Mucosa of gallbladder (tissue), 1 donor: ENCODE measurements at regions not wholly inside any gene's neighbourhood (a gene's known extent, or its start where the extent isn't known, plus 50 kb on each side); places are given as distances from the start of the nearest gene placed in this dataset.
A peak's percentile ranks its signal among the peaks of the same experiment; 100 is the strongest.

Experiments used
- DNase-seq: peaks from one replicate; pipeline ENCODE4 v3.0.0-alpha.2; 2020; ENCODE audit warnings: low spot score
- donor health status: DM: no; HTN: no; CAD: no.

DNA sequence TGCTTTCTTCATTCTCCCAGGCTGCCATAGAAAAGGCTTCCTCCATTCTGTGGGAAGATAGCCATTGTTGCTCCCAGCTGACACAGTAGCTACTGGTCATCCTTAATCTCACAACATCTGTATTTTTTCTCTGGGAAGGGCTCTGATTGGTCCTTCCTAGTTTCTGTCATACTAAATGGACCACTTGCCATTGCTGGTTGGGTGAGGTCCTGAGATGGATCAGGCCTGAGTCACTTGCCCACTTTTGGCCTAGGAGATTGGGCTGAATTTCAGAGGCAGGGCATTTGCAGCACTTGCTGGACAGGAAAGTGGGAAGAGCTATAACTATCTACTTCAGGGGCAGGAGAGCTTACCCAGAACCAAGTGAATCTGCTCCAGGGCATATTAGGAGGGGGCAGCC is 106.5 kb upstream of the PROK2 start:
- DNase-seq = no peak

DNA sequence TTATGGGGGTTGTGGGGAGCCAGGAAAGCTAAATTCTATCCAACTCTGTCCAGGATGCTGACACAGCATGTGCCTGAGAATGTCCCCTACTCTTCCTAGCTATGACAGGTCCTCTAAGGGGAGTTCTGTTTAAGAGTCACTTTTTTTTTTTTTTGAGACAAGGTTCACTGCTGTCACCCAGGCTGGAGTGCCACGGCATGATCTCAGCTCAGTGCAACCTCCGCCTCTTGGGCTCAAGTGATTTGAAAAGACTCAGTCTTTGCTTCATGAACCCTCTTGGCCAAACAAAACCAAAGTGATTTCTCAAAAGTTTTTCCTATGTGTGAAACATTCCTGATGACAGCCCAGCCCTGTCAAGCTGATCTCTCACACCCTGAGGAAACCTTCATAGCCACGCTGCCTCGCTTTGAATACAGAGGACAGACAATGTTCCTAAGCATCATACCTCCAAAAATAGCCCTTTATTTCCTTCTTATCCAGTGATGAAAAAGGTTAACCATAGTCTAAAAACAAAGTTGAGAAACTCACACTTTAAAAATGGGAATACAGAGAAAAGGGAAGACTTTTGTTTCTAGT is 105.5 kb upstream of the PROK2 start:
- no peak for DNase-seq

DNA sequence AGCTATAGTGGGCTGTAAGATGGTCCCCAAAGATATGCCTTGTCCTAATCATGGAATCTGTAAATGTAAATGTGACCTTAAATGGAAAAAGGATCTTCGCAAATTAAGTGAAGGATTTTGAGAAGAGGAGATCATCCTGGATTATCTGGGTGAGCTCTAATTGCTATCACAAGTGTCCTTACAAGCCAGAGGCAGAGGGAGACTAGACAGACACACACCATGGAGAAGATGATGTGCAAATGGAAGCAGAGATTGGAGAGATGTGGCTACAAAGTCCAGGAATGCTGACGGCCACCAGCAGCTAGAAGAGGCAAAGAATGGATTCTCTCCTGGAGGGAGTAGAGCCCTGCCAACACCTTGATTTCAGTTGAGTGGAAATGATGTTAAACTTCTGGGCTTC is 102.3 kb upstream of the PROK2 start:
- DNase-seq = no peak

DNA sequence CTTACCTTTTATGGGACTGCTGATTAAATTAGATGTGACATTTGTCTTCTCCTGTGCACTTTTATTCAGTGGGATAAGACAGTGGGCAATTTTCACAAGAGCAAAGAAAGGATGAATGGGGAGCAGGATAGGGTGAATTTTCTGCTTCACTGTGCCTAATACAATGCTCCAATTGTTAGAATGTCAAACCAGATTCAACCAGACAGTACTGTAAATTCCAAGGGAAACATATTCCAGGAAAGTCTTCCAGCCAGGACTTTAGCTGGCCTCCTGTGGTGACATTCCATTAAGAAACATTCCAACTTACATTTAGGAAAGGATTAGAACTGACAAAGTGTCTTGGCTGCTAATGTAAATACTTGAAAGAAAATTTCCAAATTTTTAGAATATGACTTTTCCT is 100.1 kb upstream of the PROK2 start:
- no peak for DNase-seq

DNA sequence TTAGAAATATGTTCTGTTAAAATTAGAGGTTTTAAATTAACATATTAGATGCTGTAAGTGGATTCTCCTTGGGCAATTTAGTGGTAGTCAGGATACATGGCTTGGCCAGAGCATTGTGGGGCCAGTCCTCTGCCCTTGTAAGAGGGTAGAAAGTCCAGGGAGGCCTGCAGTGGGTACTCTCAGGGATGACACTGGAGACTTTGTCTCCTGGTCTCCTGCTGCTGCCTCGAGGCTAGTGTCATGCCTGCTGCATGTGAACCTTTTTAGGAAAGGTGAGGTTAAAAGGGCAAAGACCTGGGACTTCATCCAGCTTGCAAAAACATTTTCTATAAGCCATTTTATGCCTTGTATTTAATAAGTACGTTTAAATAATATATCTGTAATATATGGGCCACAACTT is 96.8 kb upstream of the PROK2 start:
- DNase-seq = no peak

DNA sequence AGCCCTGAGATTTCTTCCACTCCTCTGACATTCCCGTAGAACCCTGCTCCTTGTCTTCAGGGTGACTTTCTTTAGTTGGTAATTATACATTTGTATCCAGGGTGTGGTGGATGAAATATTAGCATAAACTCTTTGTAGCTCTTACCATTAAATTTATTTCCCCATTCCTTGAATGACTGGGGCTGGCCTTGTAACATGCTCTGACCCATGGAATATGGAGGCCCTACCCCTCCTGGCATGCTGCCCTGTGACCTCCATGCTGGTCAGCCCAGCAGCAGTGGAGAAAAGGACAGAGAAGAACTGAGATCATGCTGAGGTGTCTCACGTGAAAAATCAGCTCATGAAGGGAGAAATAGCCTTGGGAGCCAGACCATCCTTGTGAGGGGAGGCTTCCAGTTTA is 96.1 kb upstream of the PROK2 start:
- DNase-seq = peak; percentile 40

DNA sequence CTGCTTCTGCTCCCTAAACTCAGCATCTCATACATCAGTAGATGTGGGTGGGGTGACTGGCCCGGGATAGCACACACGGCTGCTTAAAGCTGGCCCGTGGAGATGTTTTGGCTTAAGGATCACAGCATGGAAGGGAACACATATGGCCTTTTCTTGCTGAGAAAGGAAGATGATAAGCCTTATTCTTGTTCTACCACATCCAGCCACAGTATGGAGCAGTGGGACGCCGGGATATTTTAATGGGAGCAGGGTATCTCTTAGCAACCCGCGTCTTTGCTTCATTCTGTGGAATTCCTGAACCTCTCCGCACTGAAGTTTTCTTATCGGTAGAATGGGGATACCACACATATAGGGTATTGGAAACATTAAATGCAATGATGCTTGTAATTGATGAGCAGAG is 94.1 kb upstream of the PROK2 start:
- no peak for DNase-seq

DNA sequence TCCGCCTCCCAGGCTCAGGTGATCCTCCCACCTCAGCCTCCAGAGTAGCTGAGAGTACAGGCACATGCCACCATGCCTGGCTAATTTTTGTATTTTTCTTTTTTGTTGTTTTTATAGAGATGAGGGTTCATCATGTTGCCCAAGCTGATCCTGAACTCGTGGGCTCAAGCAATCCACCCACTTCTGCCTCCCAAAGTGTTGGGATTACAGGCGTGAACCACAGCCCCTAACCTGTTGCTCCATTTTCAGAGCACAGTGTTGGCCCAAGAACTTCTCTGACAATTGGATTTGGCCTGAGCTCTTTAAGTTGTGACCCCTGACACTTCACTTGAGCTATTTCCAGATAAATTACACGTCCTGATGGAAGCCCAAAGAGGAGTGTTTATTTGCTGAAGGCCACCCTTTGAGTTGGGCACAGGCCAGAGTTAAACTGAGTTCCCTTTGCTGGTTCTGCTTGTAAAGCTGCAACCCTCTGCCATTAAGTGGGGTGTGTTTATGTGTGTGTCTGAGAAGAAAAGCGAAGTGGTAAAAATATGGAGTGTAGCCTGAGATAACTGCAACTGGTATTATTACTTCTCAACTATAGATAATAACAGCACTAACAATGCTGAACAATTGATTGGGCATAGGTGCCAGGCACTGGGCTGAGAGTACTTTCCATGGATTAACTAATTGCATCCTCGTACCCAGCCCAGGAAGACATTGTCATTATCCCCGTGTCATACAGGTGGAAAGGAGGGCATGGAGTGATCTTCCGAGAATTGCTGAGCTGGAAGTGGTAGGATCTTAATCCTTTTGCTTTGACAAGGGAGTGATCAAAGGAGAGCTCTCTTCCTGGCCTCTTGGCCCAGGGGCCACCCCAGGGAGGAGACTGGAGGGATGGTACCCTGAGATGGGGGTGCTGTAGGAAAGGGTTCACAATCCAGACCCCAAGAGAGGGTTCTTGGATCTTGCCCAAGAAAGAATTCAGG is 91.5 kb upstream of the PROK2 start:
- no peak for DNase-seq

DNA sequence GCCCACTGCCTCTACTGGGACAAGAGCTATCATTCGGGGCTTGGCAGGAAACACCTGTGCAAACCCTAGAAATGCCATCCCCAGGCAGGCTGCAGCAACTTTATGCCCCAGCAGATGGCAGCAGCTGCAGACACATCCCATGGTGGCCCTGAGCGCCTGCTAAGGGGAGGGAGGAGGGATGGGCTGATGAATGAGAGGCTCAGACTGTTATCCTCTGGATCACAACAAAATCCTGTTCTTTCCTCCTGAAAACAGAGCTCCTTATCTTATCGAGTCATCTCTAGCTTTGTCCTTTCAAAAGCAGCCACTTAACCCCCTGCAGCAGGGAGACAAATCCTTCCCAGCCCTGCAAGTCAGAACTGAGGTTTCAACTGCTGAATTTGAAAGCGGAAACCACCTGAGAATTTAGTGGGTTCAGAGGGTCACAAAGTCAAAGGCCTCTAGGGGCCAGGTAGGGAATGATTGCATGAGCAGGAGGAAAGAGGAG is 90.6 kb upstream of the PROK2 start:
- peak; percentile 74 for DNase-seq

DNA sequence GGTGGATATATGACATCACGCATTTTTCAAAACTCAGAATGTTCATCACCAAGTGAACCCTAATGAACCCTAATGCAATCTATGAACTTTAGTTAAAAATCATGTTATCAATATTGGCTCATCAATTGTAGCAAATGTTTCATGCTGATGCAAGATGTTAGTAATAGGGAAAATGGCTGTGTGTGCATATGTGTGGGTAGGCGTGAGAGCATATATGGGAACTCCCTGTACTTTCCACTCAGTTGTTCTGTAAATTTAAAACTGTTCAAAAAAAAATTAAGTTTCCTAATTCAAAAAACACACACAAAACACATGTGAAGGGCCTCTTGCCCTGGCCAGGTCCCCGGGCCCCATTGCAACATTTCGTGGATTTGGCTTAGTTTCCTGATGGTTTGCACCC is 89.7 kb upstream of the PROK2 start:
- DNase-seq = no peak

DNA sequence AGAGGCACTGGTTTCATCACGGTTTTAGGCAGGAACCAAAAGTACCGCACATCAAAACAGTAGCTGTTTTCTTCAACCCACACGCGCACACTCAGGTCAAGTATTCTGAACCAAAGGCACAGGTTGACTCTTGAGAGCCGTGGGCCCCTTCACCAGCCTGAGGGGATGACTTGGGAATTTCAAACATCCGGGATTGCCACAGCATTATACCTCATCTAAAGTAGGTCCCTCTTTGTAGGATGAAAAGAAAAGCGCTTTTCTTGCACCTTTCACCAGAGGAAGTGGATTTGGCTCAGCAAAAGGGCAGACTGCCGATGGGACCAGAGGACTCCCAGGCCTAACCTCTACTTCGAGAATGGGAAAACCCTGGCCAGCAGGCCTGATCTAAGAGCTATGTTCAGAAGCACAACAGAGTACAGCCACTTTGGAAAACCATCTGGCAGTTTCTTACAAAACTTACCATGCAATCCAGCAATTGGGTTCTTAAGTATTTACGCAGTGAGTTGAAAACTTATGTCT is 88.2 kb upstream of the PROK2 start:
- DNase-seq = no peak

DNA sequence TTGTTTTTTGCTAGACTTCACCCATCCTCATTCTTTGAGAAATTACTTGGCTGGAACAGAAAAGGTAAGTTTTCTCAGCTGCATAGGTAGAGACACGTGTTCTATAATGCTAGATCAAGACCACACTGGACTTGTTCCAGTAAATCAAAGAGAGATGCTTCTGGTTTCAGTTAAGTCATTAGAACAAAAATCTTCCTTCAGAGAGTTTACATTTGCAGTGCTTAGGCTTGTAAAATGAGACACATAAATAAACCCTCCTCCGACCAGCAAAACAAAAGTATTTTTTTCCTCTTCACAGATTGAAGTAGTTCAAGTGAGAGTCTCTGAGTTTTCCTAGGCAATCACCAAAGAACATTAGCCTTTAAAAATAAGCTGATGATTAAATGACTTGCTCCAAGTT is 87.3 kb upstream of the PROK2 start:
- no peak for DNase-seq

DNA sequence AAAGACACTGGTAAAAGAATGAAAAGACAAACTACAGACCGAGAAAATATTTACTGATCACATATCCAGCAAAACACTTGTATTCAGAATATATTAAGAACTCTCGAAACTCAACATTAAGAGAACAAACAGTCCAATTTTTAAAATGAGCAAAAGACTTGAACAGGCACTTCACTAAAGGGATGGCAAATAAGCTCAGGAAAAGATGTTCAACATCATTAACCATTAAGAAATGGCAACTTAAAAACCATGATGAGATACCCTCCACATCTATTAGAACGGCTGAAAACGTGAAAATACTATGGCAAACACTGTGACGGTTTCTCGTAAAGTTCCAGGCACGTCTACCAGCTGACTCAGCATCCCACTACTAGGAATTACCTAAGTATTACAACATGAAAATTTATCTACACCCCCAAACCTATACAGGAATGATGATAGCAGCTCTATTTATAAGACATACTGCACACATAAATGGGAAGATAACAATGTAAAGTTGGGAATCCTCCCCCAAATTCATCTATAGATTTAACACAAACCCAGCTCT is 86.1 kb upstream of the PROK2 start:
- DNase-seq = no peak

DNA sequence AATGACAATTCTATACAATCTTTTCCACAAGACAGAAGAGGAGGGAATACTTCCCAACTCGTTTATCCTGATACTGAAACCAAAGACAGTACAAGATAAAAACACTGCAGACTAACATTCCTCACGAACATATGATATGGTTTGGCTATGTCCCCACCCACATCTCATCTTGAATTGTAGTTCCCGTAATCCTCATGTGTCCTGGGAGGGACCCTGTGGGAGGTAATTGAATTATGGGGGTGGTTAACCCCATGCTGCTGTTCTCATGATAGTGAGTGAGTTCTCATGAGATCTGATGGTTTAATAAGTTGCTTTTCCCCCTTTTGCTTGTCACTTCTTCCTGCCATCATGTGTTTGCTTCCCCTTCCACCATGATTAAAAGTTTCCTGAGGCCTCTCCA is 83.9 kb upstream of the PROK2 start:
- DNase-seq = no peak

DNA sequence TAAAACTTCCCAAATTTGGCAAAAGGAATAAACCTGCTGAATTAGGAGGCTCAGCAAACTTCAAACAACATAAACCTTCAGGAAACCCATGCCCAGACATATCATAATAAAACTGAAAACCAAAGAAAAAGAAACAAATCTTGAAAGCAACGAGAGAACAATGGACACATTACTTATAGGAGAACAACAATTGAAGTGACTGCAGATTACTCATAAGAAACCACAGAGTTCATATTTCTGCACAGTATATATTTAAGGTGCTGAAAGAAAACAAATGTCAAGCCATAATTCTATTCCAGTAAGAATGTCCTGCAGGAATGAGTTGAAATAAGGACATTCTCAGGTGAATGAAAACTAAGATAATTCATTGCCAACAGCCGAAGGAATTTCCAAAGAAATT is 80.8 kb upstream of the PROK2 start:
- no peak for DNase-seq

DNA sequence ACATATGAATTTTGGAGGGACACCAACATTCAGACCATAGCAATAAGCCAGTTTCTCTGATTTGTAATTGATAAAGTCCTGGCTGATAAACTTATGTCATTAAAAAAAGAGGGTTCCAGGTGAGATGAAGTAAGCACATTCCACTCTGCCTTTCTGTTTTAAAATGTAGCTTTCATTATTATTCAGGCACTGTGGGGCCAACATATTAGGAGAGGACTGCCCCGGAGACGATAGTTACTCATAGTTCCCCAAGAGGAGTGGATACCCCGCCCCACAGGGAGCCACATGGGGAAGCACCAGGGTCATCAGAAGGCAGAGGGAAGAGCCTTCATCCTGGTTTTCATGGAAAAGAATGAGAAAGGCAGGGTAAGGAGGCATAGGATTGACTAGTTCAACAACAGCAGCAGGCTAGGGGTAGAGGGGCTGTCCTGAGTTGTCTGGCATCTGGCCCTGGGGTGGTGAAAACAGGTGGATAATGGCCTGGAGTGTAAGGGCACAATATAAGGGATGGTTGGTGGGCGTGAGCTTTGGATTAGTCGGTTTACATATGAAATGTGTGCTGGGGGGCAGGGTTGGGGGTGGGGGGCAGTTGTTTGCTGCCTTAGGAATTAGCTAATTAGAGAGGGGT is 78.7 kb upstream of the PROK2 start:
- DNase-seq = no peak

DNA sequence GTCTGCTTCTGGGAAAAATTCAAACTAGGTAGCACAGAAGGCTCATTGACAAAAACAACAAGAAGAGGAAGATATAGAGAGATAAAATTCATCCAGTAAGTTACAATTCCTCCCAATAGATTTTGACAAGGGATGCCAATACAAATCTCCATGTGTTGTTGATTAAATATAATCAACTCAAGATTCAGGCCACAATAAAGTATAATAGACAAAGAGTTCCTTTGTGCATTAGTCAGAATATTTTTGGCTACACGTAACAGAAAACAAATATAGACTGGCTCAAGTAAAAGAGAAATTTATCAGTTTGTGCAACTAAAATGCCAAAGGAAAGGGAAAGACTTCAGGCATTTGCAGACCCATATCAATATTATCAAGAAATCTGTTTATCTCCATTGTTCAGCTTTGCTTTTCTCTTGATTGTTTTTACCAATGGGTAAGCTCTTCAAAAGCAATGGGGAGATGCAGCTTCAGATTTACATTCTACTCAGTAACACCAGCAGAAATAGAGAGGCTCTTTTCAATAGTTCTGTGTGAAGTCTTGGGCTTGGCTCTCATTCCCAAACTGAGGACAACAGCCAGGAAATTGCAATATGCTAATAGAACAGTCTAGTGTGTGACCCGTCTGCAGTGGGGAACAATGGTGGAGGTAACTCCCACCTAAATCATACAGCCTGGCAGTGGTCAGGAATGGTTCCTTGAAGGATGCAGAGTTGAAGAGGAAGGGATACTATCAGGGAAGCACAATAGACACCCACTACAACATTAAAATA is 77.6 kb upstream of the PROK2 start:
- no peak for DNase-seq

DNA sequence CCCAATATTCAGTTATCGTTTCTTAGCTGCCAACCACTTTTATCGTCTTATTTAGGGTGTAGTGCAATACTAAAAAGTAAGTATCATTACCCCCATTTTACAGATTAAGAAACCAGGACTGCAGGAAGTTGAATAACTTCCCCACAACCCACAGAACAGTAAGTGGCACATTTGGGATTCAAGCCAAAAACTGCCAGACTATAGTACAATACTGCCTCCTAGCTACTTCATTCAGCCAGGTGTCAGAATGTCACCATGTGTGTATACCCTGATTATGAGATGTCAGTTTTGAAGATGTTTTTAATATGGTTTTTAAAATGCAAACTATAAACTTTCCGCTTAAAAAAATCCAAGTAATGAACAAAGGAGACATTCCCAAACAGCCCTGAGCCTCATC is 74.2 kb upstream of the PROK2 start:
- peak; percentile 34 for DNase-seq

DNA sequence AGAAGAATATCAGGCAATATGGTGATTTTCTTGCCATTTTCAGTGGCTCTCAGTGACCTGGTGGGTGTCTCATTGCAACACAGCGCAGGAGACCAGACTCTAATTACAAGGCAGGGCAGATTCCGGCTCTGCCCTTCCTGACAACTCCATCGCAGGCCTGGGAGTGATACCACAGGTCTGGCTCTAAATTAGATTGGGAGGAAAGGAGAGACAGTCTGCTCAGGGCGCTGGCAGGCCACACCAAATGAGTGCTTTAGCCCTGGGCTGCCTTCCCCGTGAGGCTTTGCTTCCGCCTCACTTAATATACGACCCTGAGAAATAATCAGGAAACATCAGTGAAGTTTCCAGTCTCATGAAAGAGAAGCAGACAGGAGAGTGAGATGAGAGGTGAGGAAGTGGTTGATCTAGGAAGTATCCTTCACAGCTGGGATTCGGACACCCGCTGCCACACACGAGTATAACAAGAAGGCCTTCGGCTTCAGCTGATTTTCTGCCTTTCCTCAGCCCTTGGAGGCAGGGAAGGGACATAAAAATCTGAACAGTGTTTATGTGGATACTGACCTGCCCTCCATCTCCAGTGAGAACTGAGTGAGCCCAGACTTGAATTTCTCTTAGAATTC is 73.7 kb upstream of the PROK2 start:
- no peak for DNase-seq

DNA sequence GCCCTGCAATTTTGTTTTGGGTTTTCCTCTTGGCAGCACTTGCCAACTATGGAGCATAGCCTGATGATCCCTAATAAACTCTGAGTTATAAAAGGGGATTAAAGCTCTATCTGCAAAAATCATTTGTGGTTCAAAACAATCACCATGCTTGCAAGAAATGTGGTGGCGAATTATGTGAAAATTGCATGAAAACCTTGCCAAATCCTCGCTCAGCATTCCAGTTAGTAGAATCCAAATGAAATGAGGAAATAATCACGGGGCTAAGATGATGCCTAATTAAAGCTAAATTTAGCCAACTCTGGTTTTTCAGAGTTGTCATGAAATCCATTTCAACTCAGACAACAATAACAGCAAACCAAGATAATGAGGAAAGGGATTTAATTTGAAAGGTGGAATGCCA is 73.0 kb upstream of the PROK2 start:
- DNase-seq = no peak

DNA sequence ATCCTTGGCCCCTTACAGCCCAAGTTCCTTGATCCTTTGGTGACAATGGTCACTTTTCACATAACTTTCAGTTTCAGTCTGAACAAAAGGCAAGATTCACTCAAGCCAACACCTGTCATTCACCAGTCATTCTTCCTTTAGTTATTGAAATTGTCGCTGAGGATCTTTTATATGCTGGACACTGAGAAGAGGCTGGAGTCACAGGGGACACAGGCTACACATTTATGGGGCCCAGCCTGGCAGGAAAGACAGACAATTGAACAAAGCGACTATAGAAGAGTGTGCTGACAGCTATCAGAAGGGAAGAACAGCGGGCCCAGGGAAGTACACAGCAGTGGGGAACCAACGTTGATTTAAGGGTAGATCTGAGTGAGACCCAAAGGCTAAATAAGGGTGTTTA is 69.8 kb upstream of the PROK2 start:
- DNase-seq = no peak
